DND-41 (cell line): ENCODE measurements at regions not wholly inside any gene's neighbourhood (a gene's known extent, or its start where the extent isn't known, plus 50 kb on each side); places are given as distances from the start of the nearest gene placed in this dataset.

Experiments
- CTCF ChIP-seq: IDR thresholded peaks from 2 replicates; pipeline ENCODE4 v1.5.1; 2012; ENCODE audit warnings: borderline replicate concordance, low read length, moderate library complexity, mild to moderate bottlenecking; ENCODE audit not compliant: poor library complexity, severe bottlenecking; ENCODE audit errors: extremely low read depth
- EZH2 ChIP-seq: IDR thresholded peaks from 3 replicates; pipeline ENCODE4 v1.6.1; 2012; ENCODE audit warnings: borderline replicate concordance, low read depth, mild to moderate bottlenecking, moderate library complexity, low read length, inconsistent platforms; ENCODE audit not compliant: severe bottlenecking

GRCh38 chr13:44103429-44104196 lies 223.9 kb downstream of the LACC1 start:
- TF ChIP-seq CTCF (no peak), EZH2 (no peak)
